ENCODE measurements at regions not wholly inside any gene's neighbourhood (a gene's known extent, or its start where the extent isn't known, plus 50 kb on each side); places are given as distances from the start of the nearest gene placed in this dataset.

DNA sequence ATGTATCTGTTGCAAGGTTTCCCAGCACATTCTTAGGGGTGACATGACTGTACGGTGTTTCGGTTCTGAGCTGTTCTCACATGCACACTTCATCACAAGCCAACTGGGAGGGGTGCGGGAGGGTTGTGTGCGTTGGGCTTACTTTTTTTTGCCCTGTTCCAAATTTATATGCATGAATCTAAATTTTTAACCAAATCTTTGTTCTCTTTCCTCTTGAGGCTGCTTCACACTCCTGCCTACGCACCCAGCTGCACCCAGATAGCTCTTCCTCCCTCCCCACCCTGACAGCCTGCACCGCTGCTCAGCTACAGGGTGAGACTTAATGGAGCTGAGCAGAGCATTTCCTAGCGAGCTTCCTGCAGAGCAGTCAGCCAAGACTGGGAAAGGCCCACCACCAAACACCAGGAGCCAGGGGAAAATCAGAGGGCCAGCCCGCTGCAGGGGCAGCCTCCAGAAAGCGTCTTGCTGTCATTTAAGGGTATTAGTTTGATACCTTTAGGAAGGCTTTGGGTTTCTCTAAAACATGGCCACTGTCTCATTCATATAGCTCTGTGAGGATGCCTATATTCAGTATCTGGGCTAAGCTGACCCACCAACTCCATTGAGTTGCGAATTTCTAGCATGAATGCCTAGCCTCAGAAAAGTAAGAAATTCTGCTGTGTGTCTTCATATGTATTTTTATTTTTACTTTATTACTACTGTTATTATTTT lies 84.5 kb downstream of the POU3F3 start:
- TF ChIP-seq, protein P1, sequence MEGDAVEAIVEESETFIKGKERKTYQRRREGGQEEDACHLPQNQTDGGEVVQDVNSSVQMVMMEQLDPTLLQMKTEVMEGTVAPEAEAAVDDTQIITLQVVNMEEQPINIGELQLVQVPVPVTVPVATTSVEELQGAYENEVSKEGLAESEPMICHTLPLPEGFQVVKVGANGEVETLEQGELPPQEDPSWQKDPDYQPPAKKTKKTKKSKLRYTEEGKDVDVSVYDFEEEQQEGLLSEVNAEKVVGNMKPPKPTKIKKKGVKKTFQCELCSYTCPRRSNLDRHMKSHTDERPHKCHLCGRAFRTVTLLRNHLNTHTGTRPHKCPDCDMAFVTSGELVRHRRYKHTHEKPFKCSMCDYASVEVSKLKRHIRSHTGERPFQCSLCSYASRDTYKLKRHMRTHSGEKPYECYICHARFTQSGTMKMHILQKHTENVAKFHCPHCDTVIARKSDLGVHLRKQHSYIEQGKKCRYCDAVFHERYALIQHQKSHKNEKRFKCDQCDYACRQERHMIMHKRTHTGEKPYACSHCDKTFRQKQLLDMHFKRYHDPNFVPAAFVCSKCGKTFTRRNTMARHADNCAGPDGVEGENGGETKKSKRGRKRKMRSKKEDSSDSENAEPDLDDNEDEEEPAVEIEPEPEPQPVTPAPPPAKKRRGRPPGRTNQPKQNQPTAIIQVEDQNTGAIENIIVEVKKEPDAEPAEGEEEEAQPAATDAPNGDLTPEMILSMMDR (IDR thresholded peaks at IDR 0.05; ENCODE audit: low read length): no peak
- no peak for TF ChIP-seq EZH2phosphoT487 (IDR thresholded peaks at IDR 0.05; ENCODE audit: low read length)
